Stimulated activated CD8-positive, alpha-beta memory T cell treated with anti-CD3 and anti-CD28 coated beads, Interleukin-7, amount 100 ng/mL, for 1 hour (primary cell): ENCODE measurements at regions not wholly inside any gene's neighbourhood (a gene's known extent, or its start where the extent isn't known, plus 50 kb on each side); places are given as distances from the start of the nearest gene placed in this dataset.

Source experiments
- DNase-seq, 2 donors: peaks; one replicate each; pipeline ENCODE4 v3.0.0-alpha.2; 2020; ENCODE audit warnings: low read depth in 2 of 2

DNA sequence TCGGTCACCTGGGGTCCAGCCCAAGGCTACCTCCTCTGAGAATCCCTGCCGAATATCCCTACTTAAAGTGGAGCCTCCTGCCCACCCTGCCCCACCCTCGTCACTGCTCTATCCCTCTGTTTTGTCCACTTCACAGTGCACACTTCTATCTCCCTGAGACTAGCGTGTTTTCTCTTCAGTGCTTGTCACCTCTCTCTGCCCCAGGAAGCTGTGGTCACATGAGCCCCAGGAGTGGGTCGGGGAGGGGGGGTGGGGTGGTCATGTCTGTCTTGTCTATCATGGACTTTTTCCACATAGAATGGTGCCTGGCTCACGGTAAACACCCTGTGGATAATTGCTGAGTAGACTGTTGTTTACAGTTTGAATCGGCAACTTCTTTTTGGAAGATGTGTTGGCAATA is 673.6 kb downstream of the PTPRU start:
- no peak for DNase-seq

DNA sequence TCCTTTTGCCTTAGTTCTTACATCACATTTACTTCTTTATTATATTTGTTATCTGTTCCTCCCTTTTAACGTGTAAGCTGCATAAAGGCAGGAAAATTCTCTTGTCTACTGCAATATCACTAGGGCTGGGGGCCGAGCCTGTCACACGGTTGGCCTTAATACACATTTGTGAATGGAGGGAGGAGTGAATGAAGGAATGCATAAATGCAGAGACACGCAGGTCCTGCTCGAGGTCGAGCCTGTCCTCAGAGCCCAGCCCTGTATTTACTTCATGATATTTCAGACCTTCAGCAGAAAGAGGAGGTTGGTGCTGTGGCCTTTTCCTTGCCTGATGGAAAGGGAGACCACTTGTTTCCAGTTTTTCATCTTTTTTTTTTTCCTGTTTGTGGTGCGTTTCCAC is 671.3 kb downstream of the PTPRU start:
- no peak for DNase-seq

DNA sequence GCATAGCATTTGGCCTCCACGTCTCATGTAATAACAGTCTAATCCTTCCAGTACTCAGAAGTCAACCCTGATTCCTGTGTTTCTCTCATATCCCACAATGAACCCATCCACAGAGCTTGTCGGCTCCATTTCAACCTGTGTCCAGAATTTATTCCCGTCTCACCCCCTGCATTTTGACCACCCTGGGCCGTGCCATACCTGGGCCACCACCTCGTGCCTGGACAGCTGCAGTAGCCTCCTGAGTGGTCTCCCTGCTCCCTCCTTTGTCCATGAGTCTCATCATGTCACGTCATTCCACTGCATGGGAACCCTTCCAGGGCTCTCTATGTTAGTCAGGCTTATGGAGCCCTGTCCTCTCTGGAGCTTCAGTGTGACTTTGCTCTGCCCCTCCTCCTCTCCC is 670.6 kb downstream of the PTPRU start:
- no peak for DNase-seq

DNA sequence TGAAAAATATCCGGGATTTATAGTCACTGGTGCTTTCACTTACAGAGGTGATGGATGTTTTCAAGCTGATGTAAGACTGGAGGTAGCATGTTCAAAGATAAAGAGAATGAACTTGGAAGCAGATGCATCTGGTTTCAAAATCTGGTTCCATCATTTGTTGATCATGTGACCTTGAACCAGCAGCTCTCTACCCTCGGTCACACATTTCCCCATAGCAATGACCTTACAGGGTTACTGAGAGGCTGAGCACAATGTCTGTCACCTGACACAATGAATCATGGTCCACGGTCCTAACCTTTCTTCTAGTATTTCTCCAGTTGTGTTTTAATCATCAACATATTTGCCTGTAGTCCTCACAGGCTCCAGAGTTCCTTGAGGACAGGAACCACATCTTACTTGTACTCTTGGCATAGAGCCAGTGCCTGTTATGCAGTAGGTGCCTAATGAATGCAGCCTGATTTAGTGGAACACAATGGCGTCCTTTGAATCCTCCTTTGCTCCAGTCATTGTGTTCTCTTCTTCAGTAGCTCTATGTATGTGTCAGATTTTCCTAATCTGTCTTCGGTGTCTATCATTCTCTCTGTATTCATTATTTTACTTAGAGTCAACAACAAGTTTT is 667.3 kb downstream of the PTPRU start:
- DNase-seq: no peak

DNA sequence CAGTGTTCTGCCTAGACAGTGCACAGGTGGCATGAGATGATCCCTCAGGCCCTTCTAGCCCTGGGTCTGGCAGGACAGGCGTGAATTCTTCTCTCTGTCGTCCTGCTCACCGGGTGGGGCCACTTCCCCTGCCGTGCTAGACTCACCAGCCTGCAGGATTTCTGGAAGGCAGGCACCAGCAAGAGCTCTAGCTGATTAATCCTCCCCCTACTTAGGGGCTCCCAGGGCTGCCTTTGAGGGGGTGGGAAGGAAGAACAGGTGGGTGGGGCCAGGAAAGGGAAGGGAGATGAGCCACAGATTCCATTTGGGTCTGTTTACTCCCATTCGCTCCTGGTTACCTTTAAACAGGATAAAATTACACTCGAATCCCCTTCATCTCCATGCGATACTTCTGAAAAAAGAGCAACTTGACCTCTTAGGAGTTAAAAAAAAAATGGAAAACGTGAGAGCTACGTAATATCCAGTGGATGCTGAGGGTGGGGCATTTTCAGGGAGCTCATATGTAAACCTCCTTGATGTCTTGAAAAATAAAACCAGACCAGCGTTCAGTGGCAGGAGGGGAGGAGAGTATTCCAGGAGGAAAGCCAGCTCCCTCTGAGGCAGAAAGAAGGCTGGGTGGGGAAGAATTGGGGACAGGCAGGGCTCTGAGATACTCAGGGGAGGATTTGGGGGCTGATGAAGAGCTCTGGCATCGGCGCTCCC is 665.5 kb downstream of the PTPRU start:
- no peak for DNase-seq

DNA sequence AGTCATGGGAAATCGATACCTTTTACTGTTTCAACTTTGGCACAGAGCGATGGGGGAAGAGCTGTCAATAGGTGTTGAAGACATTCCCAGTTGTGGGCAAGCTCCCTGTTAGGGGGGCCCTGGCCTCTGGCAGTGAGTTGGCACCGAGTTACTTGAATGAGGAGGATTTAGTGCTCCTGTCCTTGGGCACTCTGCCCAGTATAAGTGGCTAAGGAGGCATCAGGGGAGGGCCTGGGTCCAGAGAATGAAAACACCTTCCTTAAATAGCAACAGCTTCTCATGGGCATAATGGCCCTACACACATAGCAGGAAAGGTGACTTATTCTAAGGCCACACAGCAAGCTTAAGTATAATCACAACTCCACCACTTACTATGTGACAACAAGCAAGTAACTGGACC is 664.4 kb downstream of the PTPRU start:
- DNase-seq: no peak

DNA sequence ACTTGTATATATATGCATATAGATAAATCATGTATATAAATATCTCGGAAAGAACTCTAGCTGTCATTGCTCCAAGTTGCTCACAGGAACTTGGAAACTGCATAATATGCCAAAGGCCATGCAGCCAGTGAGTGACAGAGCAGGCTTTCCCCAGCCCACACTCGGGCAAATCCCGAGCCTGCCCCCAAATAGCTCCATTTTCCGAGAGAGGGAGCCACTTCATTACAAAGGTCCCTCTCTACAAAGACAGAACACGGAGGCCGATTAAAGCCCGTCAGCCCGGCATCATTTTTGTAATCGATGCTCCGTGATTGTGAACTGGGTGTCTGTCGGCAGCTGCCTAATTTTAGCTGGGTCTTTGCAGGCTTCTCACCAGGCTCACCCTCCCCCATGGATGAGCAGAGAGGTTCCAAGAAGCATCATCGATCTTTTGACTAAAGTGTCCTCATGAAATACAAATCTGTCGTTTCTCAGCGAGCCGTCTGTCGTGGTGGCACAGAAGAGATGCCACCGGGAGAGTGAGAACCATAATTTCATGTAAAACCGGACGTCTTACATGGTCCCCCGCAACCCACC is 663.9 kb downstream of the PTPRU start:
- no peak for DNase-seq

DNA sequence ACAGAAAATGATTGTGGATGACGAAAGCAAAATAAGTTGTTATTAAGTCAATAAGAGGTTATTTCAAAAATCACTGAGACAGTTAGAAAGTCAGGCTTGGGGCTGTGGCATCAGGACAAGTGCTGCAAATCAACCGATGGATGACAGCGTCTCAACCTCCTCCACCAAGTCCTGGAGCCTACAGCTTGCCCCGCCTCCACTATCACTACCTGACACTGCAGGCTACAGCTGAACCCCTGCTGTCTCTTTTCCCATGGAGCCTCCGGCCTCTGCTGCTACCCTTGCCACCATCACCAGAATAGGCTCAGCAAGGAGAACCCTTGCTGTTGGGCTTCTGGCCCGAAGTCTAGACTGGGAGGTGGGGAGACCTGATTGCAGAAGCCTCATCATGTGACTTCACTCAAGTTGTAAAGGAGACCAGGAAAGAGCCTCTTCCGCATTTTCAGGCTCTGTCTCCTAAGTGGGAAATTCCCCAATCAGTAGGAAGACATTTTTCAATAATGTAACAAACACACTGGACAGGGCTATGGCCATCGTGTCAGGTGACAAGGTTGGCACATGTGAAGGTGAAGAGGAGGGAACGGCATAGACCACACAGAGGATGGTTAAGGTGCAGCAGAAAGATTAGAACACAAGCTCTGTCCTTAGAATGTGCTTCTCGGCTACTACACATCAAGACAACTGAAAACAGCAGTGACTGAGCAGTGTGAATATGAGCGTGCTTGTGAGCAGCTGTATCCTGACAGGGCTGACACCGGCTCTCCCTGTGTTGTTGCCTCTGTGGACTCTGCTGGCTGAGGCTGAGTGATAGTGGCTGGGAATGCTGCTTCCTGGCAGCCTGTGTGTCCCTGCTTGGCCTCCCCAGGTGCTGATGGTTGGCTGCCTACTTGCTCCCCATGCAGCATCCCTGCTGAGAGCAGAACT is 660.7 kb downstream of the PTPRU start:
- no peak for DNase-seq

DNA sequence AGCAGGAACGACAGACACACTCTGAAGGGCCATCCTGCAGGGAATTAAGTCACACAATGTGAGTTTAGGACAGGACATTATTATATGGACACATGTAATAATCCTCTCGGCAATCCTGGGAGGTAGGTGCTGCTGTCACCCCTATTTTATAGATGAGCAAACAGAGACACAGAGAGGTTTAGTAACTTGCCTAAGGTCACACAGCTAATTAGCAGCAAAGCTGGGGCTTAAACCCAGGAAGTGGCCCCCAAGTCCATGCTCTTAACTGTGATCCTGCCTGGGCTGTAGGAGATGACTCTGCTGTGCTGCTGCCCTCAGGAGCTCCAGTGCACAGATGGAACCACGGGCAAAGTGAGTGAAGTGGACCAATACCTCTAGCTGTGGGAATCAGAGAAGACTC is 660.0 kb downstream of the PTPRU start:
- no peak for DNase-seq

DNA sequence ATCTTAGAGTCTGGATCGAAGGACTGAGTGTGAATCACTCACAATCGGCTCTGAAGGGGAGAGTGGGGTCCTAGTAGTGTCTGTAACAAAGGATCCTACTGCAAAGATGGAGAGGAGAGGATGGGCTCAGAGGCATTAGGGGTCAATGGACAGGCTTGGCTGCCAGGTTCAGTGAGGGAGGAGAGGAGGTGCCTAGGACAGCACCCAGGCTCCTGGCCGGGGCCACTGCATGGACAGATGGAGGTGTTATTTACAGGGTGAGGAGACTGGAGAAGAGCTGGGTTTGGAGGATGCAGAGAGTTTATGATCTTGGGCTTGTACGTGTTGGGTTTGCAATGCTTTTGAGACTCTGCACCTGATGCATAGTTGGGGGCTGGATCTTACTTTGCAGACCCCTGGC is 658.9 kb downstream of the PTPRU start:
- no peak for DNase-seq

DNA sequence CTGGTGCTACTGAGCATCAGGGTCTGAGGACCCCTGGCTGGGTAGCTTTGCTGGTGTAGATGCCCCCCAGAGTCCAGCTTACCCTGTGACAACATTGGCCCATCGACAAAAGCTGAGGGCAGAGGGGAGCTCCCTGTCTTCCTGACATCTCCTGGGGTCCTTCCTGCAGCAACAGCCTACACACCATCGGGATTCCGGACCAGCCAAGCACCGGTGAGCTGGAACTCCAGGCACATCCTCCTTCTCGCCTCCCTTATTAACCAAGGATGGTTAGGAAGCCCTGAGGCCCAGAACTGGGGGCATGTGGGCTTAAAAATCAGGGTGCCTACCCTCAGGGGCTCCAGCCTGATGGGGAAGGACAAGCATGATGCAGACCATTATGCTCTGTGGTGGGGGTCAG is 658.0 kb downstream of the PTPRU start:
- no peak for DNase-seq

DNA sequence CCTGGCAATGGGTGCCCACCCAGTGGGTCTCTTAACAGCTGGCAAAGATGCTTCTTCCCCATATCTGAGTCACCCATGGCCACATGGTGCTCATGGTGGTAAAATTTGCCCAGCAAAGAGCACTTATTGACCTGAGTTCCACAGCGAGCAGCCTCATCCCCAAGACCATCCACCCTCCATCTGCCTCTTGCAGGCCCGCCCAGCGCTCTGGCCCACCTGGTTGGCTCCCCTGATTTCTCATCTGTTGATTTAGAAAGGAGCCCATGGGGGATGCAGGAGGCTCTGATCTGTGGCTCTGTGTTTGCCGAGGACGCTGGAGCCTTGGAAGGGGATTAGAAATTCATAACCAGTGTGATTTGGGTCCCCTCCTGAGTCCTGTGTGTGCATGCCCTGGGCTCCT is 657.5 kb downstream of the PTPRU start:
- DNase-seq: no peak

DNA sequence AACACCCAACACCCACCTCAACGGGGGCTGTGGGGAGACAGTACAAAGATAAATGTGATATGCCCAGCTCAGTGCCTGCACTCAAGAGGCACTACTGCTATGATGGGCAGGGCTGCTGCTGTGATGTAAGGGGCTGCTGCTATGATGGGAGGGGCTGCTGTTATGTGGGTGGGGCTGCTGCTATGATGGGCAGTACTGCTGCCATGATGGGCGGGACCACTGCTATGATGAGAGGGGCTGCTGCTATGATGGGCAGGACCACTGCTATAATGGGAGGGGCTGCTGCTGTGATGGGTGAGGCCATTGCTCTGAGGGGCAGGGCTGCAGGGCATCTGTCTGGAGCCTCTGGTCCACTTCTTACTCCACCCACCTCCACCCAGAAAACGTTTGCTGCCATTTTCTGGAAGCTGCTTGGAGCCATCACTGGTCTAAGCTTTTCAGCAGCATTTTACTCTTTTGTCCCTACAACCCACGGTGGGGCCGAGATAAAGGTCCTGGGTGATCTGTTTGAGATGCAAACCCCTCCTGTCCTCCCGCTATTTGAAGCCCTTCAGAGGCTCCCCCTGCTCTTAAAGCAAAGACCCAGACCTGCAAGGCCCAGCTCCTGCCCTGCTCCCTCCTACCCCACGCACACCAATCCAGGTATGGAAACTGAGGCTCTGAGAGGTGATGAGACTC is 656.9 kb downstream of the PTPRU start:
- DNase-seq: no peak

DNA sequence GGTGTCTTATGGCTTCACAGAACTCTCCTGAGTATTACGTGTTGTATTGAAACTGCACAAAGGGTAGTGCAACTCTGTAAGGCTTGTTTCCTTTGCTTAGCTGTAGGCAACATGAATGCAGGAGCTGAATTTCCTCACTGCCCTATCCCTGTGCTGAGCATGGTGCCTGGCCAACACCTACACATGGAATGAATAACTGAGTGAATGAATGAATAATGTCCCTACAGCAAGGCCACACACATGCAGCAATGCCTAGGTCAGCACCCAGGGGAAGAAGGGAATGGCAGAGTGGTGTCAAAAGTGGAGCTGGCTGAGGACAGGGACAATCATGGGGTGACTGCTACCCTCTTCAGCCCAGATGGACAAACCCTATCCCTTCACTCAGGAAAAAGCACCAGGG is 655.9 kb downstream of the PTPRU start:
- no peak for DNase-seq

DNA sequence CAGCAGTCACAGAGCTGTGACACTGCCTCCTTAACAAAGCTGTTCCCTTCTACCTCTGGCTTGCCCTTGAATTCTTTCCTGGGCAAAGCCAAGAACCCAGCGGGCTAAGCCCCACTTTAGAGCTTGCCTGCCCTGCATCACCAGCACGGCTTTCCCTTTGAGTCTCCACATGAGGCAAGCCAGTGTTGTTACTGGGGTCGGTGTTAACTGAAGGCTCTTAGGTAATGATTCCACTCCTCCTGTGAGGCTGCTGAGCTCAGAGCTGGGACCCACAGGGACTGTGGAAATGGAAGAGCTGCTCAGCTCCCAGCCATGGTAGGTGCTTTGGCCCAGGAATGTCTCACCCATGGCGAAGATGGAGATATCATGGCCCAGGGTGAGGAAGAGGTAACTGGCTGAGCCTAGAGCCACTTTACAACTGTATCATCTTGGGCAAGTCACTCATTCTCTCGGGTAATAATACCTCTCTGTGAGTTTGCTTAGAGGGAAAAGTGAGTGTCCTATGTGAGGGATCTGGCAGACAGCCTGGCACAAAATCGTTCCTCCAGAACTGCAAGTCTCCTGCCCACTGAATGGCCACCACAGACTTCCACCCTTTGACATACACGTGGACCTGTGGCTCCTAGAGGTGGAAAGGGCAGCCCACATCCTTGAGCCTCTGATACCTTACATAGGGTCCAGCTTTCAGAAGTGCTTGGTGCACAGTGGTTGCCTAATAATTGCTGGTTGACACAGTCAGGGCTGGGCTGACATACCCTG is 654.1 kb downstream of the PTPRU start:
- DNase-seq: no peak

DNA sequence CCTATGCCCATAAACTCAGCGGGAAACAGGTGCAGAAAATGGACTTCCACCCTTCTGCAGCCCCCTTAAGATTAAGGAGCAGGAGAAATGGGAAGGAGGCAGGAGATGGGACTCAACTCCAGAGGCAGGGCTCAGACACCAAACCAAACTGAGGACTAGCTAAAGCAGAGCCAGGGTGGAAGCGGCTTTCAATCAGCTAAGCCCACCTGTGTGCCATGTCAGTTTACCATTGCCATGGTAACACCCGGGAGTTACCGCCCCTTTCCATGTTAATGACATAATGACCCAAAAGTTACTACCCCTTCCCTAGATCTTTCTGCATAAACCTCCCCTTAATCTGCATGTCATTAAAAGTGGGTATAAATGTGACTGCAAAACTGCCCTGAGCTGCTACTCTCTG is 653.5 kb downstream of the PTPRU start:
- DNase-seq: no peak

DNA sequence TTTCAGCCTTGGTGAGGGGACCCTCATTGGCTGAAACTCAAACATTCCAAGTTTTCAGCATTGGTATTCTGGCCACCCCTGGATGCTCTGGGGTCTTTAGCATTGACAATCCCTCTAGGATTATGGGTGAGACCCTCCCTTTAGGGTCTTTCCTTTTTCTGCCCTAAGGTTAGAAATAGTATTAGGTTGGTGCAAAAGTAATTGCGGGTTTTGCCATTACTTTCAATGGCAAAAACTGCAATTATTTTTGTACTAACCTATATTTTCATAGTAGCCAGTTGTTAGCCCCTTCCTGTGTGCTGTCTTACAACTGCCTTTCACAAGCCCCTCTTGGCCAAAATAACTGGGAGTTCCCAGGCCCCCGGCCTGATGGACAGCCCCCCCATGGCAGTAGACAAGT is 648.4 kb downstream of the PTPRU start:
- DNase-seq: no peak

DNA sequence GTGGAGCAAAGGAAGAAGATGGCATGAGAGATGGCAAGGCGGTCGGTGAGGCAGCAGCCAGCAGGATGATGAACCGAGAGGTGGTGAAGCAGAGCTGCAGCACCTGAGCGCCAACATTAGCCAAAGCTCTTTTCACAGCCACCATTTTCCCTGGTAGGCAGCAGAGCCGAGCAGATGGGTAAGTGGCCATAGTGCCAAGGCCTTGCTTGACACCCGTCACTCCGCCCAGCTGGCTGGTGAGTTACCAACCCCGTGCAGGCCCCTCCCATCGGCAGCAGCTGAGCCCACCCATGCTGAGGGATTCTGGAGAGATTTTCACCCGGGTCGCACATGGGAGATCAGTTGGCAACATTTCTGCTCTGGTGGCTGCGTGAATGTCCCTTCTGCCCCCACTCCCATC is 647.7 kb downstream of the PTPRU start:
- no peak for DNase-seq

DNA sequence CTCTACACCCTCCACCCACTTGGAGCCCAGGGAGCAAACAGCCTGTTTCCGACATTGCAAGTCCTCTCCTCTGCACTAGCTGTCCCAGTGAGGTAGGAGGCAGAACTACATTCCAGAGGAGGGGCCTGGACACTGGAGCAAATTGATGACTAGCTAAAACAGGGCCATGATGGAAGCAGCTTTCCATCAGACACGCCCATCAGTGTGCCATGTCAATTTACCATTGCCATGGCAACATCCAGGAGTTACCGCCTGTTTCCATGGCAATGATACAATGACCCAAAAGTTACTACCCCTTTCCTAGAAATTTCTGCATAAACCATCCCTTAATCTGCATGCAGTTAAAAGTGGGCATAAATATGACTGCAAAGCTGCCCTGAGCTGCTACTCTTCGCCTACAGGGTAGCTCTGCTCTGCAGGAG is 647.1 kb downstream of the PTPRU start:
- no peak for DNase-seq

DNA sequence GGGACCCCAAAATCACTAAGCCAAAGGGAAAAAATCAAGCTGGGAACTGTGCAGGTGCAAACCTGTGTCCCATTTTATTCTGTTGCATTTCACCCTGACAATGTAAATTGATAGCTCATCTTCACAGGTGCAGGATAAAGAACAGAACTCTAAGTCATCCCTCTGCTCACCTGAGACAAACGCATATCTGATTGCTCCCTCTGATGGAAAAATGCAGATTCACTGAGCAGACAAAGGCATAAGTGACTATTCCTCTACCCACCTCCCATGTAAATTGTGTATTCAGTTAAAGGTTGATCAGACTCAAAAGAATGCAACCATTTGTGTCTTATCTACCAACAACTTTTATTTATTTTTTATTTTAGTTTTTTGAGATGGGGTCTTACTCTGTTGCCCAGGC is 644.2 kb downstream of the PTPRU start:
- no peak for DNase-seq

DNA sequence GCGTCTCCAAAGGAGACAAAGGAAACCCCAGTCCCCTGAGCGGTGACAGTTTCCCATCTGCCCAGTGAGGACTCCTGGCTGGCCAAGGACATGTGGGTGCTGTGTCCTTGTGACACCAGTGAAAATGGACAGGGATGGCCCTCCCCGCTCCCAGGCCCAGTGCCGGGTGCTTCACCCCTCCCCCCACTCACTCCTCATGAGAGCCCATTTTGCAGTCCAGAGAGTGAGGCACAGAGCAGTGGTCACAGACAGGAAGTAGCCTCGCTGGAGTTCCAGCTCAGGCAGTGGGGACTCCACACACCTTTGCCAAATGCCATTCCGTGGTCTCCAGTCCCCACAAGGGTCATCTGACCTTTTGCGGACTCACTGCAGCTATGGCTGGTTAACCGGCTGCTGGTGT is 642.9 kb downstream of the PTPRU start:
- DNase-seq: no peak
